Right atrium auricular region (tissue), 2 donors: ENCODE measurements at regions not wholly inside any gene's neighbourhood (a gene's known extent, or its start where the extent isn't known, plus 50 kb on each side); places are given as distances from the start of the nearest gene placed in this dataset.

ENCODE experiments used
- DNase-seq: peaks from one replicate; pipeline ENCODE4 v3.0.0-alpha.2; 2019; ENCODE audit warnings: low spot score
- H3K27ac ChIP-seq, 2 donors: fragments of 200-600 bp; sonication (generic); 1 replicate in 1 of 2; 2 replicates in 1 of 2; pipeline ENCODE4 v1.5.1; 2016 to 2019
- H3K27me3 ChIP-seq, 2 donors: fragments of 200-600 bp; sonication (generic); one replicate each; pipeline versions ENCODE4 v1.5.1 to v1.6.0; 2017 to 2019
- H3K36me3 ChIP-seq: fragments of 200-600 bp; sonication (generic); one replicate; pipeline ENCODE4 v1.5.1; 2016
- H3K4me1 ChIP-seq, 2 donors: fragments of 200-600 bp; sonication (generic); one replicate each; pipeline versions ENCODE4 v1.5.1 to v1.6.0; 2017 to 2019
- H3K4me3 ChIP-seq, 2 donors: fragments of 200-600 bp; sonication (generic); 1 replicate in 1 of 2; 2 replicates in 1 of 2; pipeline ENCODE4 v1.5.1; 2017 to 2019; ENCODE audit warnings: mild to moderate bottlenecking in 1 of 2, moderate library complexity in 1 of 2
- H3K9me3 ChIP-seq, 2 donors: fragments of 200-600 bp; sonication (generic); one replicate each; pipeline ENCODE4 v1.5.1; 2019
- CTCF ChIP-seq, 2 donors: fragments of 200-600 bp; sonication (generic); IDR thresholded peaks; one replicate each; pipeline ENCODE4 v1.5.1; 2019; ENCODE audit warnings: antibody characterized with exemption in 2 of 2

GRCh38 chr2:204454672-204455380, 90.4 kb upstream of the PARD3B start:
- no peak for DNase-seq
- no peaks in the 10 kb centered on the region for H3K27me3 ChIP-seq
- H3K9me3 ChIP-seq, result no peaks in the 10 kb centered on the region
- H3K27ac ChIP-seq, result no peak overlapping the region
- no peak overlapping the region for H3K4me3 ChIP-seq
- no peaks in the 10 kb centered on the region for H3K36me3 ChIP-seq
- no peak for TF ChIP-seq CTCF (IDR thresholded peaks at IDR 0.05)
- H3K4me1 ChIP-seq, result peaks cover 0 to 27% of the 10 kb centered on the region in 2 donors

GRCh38 chr2:204468746-204469429, 76.4 kb upstream of the PARD3B start:
- Histone ChIP-seq H3K9me3 (no peaks in the 10 kb centered on the region), H3K4me1 (no peaks in the 10 kb centered on the region), H3K36me3 (no peaks in the 10 kb centered on the region), H3K27me3 (no peaks in the 10 kb centered on the region), H3K4me3 (no peak overlapping the region), H3K27ac (no peak overlapping the region)
- no peak for DNase-seq
- no peak for TF ChIP-seq CTCF (IDR thresholded peaks at IDR 0.05)

GRCh38 chr2:204470178-204470620, 75.1 kb upstream of the PARD3B start:
- Histone ChIP-seq H3K27me3 (no peaks in the 10 kb centered on the region), H3K36me3 (no peaks in the 10 kb centered on the region), H3K4me1 (no peaks in the 10 kb centered on the region), H3K27ac (no peak overlapping the region), H3K4me3 (no peak overlapping the region), H3K9me3 (no peaks in the 10 kb centered on the region)
- no peak for DNase-seq
- TF ChIP-seq CTCF (IDR thresholded peaks at IDR 0.05), result no peak

GRCh38 chr2:204470621-204471196, 74.6 kb upstream of the PARD3B start:
- Histone ChIP-seq H3K9me3 (no peaks in the 10 kb centered on the region), H3K4me3 (no peak overlapping the region), H3K27ac (no peak overlapping the region), H3K27me3 (no peaks in the 10 kb centered on the region), H3K4me1 (no peaks in the 10 kb centered on the region), H3K36me3 (no peaks in the 10 kb centered on the region)
- no peak for DNase-seq
- TF ChIP-seq CTCF (IDR thresholded peaks at IDR 0.05), result no peak

- no peak for TF ChIP-seq CTCF (IDR thresholded peaks at IDR 0.05)
- Histone ChIP-seq H3K27me3 (no peaks in the 10 kb centered on the region), H3K36me3 (no peaks in the 10 kb centered on the region), H3K9me3 (no peaks in the 10 kb centered on the region), H3K4me3 (no peak overlapping the region), H3K27ac (no peak overlapping the region), H3K4me1 (no peaks in the 10 kb centered on the region)
- no peak for DNase-seq
These were observed 72.9 kb upstream of the PARD3B start for GRCh38 chr2:204472375-204472774.
